ENCODE measurements at regions not wholly inside any gene's neighbourhood (a gene's known extent, or its start where the extent isn't known, plus 50 kb on each side); places are given as distances from the start of the nearest gene placed in this dataset.
"Not testable (repeated sequence)": the region's sequence is repeated elsewhere in the genome, so short reads cannot be mapped to it uniquely, and the experiment has no call there.

GRCh38 chr21:32940079-32941014 lies 85.4 kb upstream of the OLIG2 start:
- no peak for DNase-seq

GRCh38 chr21:32941263-32941662 lies 84.5 kb upstream of the OLIG2 start:
- DNase-seq = no peak

GRCh38 chr21:32946654-32947053 lies 79.1 kb upstream of the OLIG2 start:
- DNase-seq = no peak

GRCh38 chr21:32947736-32948135 lies 78.0 kb upstream of the OLIG2 start:
- peak; percentile 1 for DNase-seq

GRCh38 chr21:32949701-32950100 lies 76.0 kb upstream of the OLIG2 start:
- peak; percentile 52 for DNase-seq

GRCh38 chr21:32951041-32951440 lies 74.7 kb upstream of the OLIG2 start:
- DNase-seq = peak; percentile 66

- DNase-seq = peak; percentile 4
These were observed 71.4 kb upstream of the OLIG2 start for GRCh38 chr21:32954353-32954752.

- peak; percentile 35 for DNase-seq
These were observed 70.2 kb upstream of the OLIG2 start for GRCh38 chr21:32955311-32956060.

GRCh38 chr21:32956061-32956656 lies 69.6 kb upstream of the OLIG2 start:
- peak; percentile 35 for DNase-seq

GRCh38 chr21:32957545-32957944 lies 68.2 kb upstream of the OLIG2 start:
- DNase-seq = peak; percentile 11

- peak; percentile 60 for DNase-seq
These were observed 67.3 kb upstream of the OLIG2 start for GRCh38 chr21:32958288-32959002.

GRCh38 chr21:32962268-32962667 lies 63.5 kb upstream of the OLIG2 start:
- DNase-seq = no peak

GRCh38 chr21:32965129-32965680 lies 60.5 kb upstream of the OLIG2 start:
- DNase-seq = no peak

- no peak for DNase-seq
These were observed 59.6 kb upstream of the OLIG2 start for GRCh38 chr21:32966120-32966519.

- not testable (repeated sequence) for DNase-seq
These were observed 57.6 kb upstream of the OLIG2 start for GRCh38 chr21:32968103-32968502.

- no peak for DNase-seq
These were observed 51.1 kb upstream of the OLIG2 start for GRCh38 chr21:32974653-32975052.

GRCh38 chr21:32975811-32976431 lies 49.8 kb upstream of the OLIG2 start:
- DNase-seq = no peak
